ENCODE measurements at regions not wholly inside any gene's neighbourhood (a gene's known extent, or its start where the extent isn't known, plus 50 kb on each side); places are given as distances from the start of the nearest gene placed in this dataset.

DNA sequence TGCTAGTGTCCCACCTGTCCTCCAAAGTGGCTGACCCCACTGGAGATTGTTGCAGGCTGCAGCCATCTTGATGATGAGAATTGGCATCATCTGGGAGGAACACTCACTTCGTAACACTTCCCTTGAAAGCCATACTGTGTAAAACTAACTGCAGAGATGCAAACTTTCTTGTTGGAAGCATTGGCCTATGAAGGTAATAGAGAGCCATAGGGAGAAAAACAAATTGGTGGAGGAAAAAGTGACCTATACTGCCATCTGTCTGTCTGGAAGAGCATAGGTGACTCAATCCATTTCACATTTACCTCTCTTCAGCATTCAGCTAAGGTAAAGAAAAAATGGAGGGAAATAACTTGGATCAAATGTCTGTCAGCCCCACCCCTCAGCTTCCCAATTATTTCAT lies 473.4 kb downstream of the NTRK2 start:
- H3K27me3 ChIP-seq, result no peaks in the 10 kb centered on the region
- TF ChIP-seq, protein P1, sequence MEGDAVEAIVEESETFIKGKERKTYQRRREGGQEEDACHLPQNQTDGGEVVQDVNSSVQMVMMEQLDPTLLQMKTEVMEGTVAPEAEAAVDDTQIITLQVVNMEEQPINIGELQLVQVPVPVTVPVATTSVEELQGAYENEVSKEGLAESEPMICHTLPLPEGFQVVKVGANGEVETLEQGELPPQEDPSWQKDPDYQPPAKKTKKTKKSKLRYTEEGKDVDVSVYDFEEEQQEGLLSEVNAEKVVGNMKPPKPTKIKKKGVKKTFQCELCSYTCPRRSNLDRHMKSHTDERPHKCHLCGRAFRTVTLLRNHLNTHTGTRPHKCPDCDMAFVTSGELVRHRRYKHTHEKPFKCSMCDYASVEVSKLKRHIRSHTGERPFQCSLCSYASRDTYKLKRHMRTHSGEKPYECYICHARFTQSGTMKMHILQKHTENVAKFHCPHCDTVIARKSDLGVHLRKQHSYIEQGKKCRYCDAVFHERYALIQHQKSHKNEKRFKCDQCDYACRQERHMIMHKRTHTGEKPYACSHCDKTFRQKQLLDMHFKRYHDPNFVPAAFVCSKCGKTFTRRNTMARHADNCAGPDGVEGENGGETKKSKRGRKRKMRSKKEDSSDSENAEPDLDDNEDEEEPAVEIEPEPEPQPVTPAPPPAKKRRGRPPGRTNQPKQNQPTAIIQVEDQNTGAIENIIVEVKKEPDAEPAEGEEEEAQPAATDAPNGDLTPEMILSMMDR (IDR thresholded peaks at IDR 0.05), result peak; percentile 38 to 41
- intact Hi-C loops (cut with DNase I; ENCODE audit: low total_unique reads), result loop anchor here (10.0 kb wide), 2 partner anchors 488 to 748 kb away; no protein-coding TSS in a partner anchor
- no peaks in the 10 kb centered on the region for H3K36me3 ChIP-seq
- no peak for DNase-seq
- no peak overlapping the region for H3K27ac ChIP-seq
- H3K4me3 ChIP-seq, result no peak overlapping the region
- H3K4me1 ChIP-seq, result peaks cover 0 to 13% (median 5%) of the 10 kb centered on the region in 4 donors
- no peaks in the 10 kb centered on the region for H3K9me3 ChIP-seq

DNA sequence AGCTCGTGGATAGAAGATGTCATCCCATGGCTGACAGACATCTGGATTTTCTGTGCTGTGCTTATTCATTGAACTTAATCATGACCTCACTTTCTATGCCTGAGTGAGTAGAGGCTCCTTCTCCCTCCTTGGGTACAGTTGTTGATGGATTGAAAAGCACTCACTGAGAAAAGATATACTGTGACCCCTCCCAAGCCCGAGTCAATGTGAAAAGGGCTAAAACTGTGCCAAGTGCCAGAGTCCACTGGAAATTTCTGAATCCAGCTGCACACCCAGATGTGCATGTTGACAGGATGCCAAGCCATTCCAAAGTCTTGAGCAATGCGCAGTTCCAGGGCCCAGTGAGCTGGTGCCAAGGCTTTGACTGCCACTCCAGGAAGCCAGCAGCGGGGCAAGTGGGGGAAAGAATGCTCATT lies 473.0 kb downstream of the NTRK2 start:
- intact Hi-C loops (cut with DNase I; ENCODE audit: low total_unique reads), result loop anchor here (10.0 kb wide), 2 partner anchors 488 to 748 kb away; no protein-coding TSS in a partner anchor
- H3K9me3 ChIP-seq, result no peaks in the 10 kb centered on the region

DNA sequence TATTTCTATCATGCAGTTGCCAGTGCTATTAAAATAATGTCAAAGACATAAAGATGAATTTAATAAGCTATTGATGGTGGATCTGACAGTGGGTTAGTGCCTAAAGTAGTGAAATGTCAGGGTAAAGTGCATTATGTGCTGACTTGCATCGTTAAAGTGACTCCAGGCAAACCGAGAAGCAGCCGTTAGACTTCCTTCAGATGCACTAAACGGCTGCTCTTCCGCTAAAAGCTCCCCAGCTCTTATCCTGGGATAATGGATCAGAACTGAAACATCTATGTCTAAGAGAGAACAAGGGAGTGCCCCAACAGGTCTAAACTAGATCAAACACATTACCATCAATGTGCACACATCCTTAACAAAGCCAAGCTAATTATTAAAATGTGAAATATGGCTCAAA lies 468.2 kb downstream of the NTRK2 start:
- Histone ChIP-seq H3K4me3 (no peak overlapping the region), H3K27me3 (no peaks in the 10 kb centered on the region), H3K9me3 (no peaks in the 10 kb centered on the region), H3K27ac (no peak overlapping the region), H3K36me3 (no peaks in the 10 kb centered on the region), H3K4me1 (peaks cover 0 to 8% (median 4%) of the 10 kb centered on the region in 4 donors)
- TF ChIP-seq, protein P1 (IDR thresholded peaks at IDR 0.05), result no peak
- intact Hi-C loops (cut with DNase I; ENCODE audit: low total_unique reads), result no loop called here
- DNase-seq, result no peak

More for the DNA sequence above, 473.0 kb downstream of the NTRK2 start:
- H3K27ac ChIP-seq, result no peak overlapping the region
- H3K4me1 ChIP-seq, result peaks cover 0 to 13% (median 5%) of the 10 kb centered on the region in 4 donors
- TF ChIP-seq, protein P1 (IDR thresholded peaks at IDR 0.05), result no peak
- no peaks in the 10 kb centered on the region for H3K27me3 ChIP-seq
- H3K36me3 ChIP-seq, result no peaks in the 10 kb centered on the region
- no peak overlapping the region for H3K4me3 ChIP-seq
- DNase-seq, result peak; percentile 21 to 64

DNA sequence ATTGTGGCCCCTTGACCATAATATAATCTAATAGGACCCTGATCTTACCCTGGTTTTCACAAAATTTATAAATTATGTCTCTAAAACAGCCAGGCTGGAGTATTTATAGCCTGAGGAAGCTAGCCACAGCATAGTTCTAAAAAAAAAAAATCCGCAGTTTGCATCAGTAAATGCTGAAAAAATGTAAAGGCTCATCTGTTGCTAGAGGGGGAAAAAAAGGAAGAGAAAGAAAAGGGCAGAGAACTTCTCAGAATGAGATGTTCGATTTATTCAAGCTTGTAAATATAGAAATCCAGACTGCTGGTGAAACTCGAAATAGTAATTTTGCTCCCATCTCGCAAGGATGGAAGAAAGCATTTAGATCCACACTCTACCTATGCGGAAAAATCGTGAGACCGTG lies 467.5 kb downstream of the NTRK2 start:
- Histone ChIP-seq H3K4me1 (peaks cover 0 to under 1% (median under 1%) of the 10 kb centered on the region in 4 donors), H3K36me3 (no peaks in the 10 kb centered on the region), H3K27ac (no peak overlapping the region), H3K9me3 (no peaks in the 10 kb centered on the region), H3K27me3 (no peaks in the 10 kb centered on the region), H3K4me3 (no peak overlapping the region)
- DNase-seq, result no peak
- TF ChIP-seq, protein P1 (IDR thresholded peaks at IDR 0.05), result no peak
- intact Hi-C loops (cut with DNase I; ENCODE audit: low total_unique reads), result no loop called here

DNA sequence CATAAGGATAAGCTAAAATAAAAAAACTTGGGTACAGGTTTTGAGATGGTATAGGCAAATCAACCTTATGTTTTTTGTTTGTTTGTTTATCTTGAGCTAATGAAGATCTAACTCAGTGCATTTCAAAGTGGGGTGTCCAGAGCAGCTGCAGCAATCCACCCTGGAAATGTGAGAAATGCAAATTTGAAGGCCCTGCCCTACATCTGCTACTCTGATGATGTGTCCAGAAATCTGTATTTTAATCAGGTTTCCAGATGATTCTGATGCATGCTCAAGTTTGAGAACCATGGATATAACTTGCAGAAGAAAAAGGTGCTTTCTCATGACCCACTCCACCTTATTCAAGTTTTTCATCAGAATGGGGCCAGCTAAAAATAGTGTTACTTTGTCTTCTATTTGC lies 467.0 kb downstream of the NTRK2 start:
- H3K9me3 ChIP-seq, result no peaks in the 10 kb centered on the region
- H3K27ac ChIP-seq, result no peak overlapping the region
- no peaks in the 10 kb centered on the region for H3K27me3 ChIP-seq
- no peak for DNase-seq
- H3K4me1 ChIP-seq, result no peaks in the 10 kb centered on the region
- TF ChIP-seq, protein P1 (IDR thresholded peaks at IDR 0.05), result no peak
- intact Hi-C loops (cut with DNase I; ENCODE audit: low total_unique reads), result no loop called here
- no peaks in the 10 kb centered on the region for H3K36me3 ChIP-seq
- no peak overlapping the region for H3K4me3 ChIP-seq

DNA sequence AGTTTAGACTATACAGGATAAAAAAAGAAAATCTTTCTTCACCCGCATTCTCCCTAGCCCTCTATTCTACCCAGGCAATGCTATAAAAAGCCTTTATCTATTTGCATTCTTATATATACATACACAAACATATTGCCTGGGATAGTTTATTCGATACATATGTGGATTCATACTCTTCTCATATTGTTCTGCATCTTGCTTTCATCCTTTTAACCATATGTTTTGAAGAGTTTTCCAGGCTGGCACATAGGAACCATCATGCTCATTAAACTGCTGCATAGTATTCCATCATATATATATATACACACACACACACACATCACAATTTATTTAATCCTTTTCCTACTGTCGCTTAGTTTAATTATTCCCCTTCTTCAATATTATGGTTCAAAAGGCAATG lies 461.2 kb downstream of the NTRK2 start:
- TF ChIP-seq, protein P1 (IDR thresholded peaks at IDR 0.05), result no peak
- H3K9me3 ChIP-seq, result no peaks in the 10 kb centered on the region
- no peaks in the 10 kb centered on the region for H3K27me3 ChIP-seq
- no peak for DNase-seq
- no peak overlapping the region for H3K27ac ChIP-seq
- intact Hi-C loops (cut with DNase I; ENCODE audit: low total_unique reads), result no loop called here
- H3K4me3 ChIP-seq, result no peak overlapping the region
- H3K36me3 ChIP-seq, result no peaks in the 10 kb centered on the region
- no peaks in the 10 kb centered on the region for H3K4me1 ChIP-seq
